Activated T-helper 1 cell treated with anti-CD3 and anti-CD28 coated beads, Interleukin-2, amount 50 U/mL, for 16 hours (primary cell): ENCODE measurements at regions not wholly inside any gene's neighbourhood (a gene's known extent, or its start where the extent isn't known, plus 50 kb on each side); places are given as distances from the start of the nearest gene placed in this dataset.
"Not testable (repeated sequence)": the region's sequence is repeated elsewhere in the genome, so short reads cannot be mapped to it uniquely, and the experiment has no call there.

Experiments used
- DNase-seq, 2 donors: peaks; one replicate each; pipeline ENCODE4 v3.0.0-alpha.2; 2020; ENCODE audit warnings: low read depth in 1 of 2, low spot score in 1 of 2

DNA sequence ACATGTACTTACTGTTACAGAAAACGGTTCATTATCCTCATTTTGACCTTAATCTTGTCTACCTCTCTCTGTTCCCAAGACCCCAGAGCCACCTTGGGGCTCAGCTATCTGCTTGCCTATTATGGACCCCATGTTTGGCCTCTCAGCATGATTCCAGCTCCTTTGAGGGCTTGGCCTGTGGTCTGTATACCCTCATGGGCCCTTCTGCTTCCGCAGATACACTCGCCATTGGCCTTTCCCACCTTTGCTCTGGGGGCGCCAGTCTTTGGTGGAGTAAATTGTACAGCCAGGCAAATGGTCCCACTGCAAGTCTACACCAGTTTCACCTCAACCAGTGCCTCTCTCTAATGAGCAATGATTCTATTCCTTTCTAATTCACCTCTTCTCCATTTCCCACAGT, 109.2 kb upstream of the ZNF746 start:
- no peak for DNase-seq

DNA sequence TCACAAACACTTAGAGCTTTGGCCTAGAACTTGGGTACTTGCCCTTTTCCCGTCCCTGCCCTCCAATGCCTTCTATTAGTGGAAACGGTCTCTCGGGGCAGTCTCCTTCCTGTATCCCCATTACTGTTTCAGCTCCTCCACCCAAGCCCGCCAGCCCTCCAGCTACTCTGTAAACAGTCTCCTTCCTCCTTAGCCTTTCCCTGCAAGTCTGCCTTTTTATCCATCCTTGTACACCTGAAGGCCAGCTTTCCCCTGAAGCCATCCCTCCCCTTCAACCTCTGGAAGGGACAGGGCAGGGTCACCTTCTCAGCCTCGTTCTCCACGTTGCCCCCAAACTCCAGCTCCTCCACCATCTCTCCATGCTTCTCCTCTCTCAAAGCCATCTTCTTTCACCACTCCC, 108.1 kb upstream of the ZNF746 start:
- no peak for DNase-seq

- no peak for DNase-seq
These were observed 106.9 kb upstream of the ZNF746 start for GRCh38 chr7:149604521-149604920.

- DNase-seq = not testable (repeated sequence)
These were observed 103.2 kb upstream of the ZNF746 start for GRCh38 chr7:149600669-149601330.

- DNase-seq = no peak
These were observed 102.1 kb upstream of the ZNF746 start for GRCh38 chr7:149599636-149600206.

- no peak for DNase-seq
These were observed 101.2 kb upstream of the ZNF746 start for GRCh38 chr7:149598721-149599308.

GRCh38 chr7:149597789-149598188, 100.2 kb upstream of the ZNF746 start:
- not testable (repeated sequence) for DNase-seq

DNA sequence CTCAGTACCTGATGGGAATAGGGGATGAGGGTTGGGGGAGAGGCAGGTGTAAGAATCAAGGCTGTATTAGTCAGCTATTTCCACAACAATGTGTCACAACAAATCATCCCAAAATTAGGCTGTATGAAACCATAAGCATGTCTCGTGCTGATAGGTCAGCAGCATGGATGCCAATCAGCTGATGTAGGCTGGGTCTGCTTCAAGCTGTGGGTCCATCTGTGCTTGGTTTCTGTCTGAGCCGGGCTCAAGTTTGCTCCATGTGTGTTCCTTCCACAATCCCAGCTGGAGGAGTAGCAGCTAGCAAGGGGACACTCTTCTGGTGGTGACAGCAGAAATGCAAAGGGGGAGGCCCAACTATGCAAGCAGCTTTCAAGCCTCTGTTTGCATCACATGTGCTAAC, 97.9 kb upstream of the ZNF746 start:
- no peak for DNase-seq

DNA sequence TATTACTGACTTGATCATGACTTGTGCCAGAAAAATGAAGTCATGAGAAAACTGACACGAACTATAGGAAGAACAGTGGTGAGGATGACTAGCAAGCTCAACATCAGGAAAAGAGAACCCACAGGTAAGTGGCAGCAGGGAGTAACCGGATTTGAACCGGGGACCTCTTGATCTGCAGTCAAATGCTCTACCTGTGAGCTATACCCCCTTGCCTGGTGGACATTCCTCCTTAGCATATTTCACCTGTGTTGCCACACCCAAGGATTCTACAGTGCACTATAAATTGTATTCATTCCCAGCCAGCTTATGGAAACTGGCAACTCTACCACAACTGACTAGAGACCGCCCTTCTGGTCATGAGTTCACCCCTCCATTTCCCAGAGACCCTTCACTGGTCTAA, 97.5 kb upstream of the ZNF746 start:
- no peak for DNase-seq

DNA sequence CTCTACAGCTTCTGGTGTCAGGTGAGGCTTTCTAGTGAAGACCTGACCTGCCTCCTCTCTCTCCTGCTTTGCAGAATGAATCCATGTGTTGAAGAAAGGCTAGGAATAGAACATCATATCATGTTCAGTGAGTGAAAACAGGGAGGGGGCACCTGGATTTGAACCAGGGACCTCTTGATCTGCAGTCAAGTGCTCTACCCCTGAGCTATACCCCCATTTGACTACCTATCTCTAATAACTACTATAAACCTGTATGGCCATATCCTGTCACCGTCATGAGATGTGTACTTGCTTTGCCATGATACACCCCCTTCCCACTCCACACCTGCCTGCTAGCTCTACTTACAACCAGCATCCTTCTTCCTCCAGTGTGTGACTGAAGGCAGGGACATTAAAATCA, 91.3 kb upstream of the ZNF746 start:
- DNase-seq = no peak

GRCh38 chr7:149586646-149587645, 89.3 kb upstream of the ZNF746 start:
- no peak for DNase-seq

DNA sequence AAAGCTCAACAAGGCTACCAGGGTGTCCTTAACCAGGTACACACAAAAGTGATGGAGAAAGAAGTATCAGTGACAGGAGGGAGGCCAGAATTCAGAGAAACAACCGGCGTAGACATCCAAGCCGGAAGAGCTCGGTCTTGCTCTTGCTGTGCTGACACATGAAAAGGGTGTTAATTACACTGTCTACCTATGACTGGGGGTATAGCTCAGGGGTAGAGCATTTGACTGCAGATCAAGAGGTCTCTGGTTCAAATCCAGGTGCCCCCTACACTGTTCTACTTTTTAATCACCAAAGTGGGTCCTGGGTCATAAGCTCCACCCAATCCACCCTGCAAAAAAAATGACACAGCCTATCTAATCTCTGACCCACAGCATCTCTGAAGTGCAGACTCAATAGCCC, 86.9 kb upstream of the ZNF746 start:
- no peak for DNase-seq

- DNase-seq = no peak
These were observed 86.4 kb upstream of the ZNF746 start for GRCh38 chr7:149584009-149584408.

- no peak for DNase-seq
These were observed 82.7 kb upstream of the ZNF746 start for GRCh38 chr7:149580328-149580727.

DNA sequence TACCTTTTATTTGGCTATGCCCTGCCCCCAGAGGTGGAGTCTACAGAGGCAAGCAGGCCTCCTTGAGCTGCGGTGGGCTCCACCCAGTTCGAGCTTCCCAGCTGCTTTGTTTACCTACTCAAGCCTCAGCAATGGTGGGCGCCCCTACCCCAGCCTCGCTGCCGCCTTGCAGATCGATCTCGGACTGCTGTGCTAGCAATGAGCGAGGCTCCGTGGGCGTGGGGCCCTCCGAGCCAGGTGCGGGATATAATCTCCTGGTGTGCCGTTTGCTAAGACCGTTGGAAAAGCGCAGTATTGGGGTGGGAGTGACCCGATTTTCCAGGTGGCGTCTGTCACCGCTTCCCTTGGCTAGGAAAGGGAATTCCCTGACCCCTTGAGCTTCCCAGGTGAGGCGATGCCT, 81.8 kb upstream of the ZNF746 start:
- not testable (repeated sequence) for DNase-seq

DNA sequence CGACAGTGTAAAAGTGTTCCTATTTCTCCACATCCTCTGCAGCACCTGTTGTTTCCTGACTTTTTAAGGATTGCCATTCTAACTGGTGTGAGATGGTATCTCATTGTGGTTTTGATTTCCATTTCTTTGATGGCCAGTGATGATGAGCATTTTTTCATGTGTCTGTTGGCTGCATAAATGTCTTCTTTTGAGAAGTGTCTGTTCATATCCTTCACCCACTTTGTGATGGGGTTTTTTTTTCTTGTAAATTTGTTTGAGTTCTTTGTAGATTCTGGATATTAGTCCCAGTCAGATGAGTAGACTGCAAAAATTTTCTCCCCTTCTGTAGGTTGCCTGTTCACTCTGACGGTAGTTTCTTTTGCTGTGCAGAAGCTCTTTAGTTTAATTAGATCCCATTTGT, 76.8 kb upstream of the ZNF746 start:
- DNase-seq = not testable (repeated sequence)

DNA sequence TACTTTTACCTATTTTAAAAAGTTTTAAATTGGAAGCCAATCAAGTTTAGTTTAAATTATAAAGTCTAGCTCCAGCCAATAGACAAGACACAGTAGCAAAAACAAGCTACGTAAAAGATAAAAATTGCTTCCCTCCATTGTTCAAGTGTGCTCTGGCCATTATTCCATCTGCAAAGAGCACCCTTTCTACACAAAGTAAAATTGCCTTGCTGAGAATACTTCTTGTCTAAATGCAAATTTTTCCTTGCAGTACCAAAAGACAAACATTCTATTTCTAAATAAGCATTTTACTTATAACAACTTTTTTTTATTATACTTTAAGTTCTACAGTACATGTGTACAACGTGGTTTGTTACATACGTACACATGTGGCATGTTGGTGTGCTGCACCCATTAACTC, 75.9 kb upstream of the ZNF746 start:
- DNase-seq = no peak

DNA sequence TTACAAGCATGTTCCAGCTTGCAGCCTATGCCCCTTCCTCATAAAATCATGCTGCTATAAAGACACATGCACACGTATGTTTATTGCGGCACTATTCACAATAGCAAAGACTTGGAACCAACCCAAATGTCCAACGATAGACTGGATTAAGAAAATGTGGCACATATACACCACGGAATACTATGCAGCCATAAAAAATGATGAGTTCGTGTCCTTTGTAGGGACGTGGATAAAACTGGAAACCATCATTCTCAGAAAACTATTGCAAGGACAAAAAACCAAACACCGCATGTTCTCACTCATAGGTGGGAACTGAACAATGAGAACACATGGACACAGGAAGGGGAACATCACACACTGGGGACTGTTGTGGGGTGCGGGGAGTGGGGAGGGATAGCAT, 75.3 kb upstream of the ZNF746 start:
- not testable (repeated sequence) for DNase-seq

- no peak for DNase-seq
These were observed 73.2 kb upstream of the ZNF746 start for GRCh38 chr7:149570784-149571183.

GRCh38 chr7:149569726-149570422, 72.3 kb upstream of the ZNF746 start:
- no peak for DNase-seq
